ENCODE measurements at regions not wholly inside any gene's neighbourhood (a gene's known extent, or its start where the extent isn't known, plus 50 kb on each side); places are given as distances from the start of the nearest gene placed in this dataset.
A peak's percentile ranks its signal among the peaks of the same experiment; 100 is the strongest.

- H3K36me3 ChIP-seq (replicated peaks): no peaks in the 10 kb centered on the region
- no peaks in the 10 kb centered on the region for H3K27me3 ChIP-seq (ENCODE audit: low read depth)
- no peak overlapping the region for H3K4me3 ChIP-seq
- no peaks in the 10 kb centered on the region for H3K4me1 ChIP-seq
- no peaks in the 10 kb centered on the region for H3K9me3 ChIP-seq
- in situ Hi-C loops (cut with MboI; ENCODE audit: low sequenced_read_pairs): no loop called here
- peak in 1 of 2 experiments; percentile 6 for DNase-seq (ENCODE audit: low spot score in 2 of 2)
These were observed 163.9 kb upstream of the ADGRL3 start for GRCh38 chr4:61036071-61036684.

- H3K4me1 ChIP-seq: no peaks in the 10 kb centered on the region; the same call in 1 of the 2 replicates
- H3K4me3 ChIP-seq: no peak overlapping the region
- DNase-seq (ENCODE audit: low spot score in 2 of 2): no peak
- no peaks in the 10 kb centered on the region for H3K36me3 ChIP-seq (replicated peaks)
- H3K9me3 ChIP-seq: no peaks in the 10 kb centered on the region
- in situ Hi-C loops (cut with MboI; ENCODE audit: low sequenced_read_pairs): no loop called here
- H3K27me3 ChIP-seq (ENCODE audit: low read depth): no peaks in the 10 kb centered on the region
These were observed 158.6 kb upstream of the ADGRL3 start for GRCh38 chr4:61041527-61041926.

GRCh38 chr4:61044837-61045236 lies 155.3 kb upstream of the ADGRL3 start:
- Histone ChIP-seq H3K27me3 (ENCODE audit: low read depth) (no peaks in the 10 kb centered on the region), H3K4me3 (no peak overlapping the region), H3K9me3 (no peaks in the 10 kb centered on the region), H3K36me3 (replicated peaks) (no peaks in the 10 kb centered on the region), H3K4me1 (no peaks in the 10 kb centered on the region; the same call in 1 of the 2 replicates)
- in situ Hi-C loops (cut with MboI; ENCODE audit: low sequenced_read_pairs): no loop called here
- DNase-seq (ENCODE audit: low spot score in 2 of 2): no peak

- Histone ChIP-seq H3K9me3 (no peaks in the 10 kb centered on the region), H3K4me1 (no peaks in the 10 kb centered on the region; the same call in 1 of the 2 replicates), H3K4me3 (no peak overlapping the region), H3K27me3 (ENCODE audit: low read depth) (no peaks in the 10 kb centered on the region), H3K36me3 (replicated peaks) (no peaks in the 10 kb centered on the region)
- no peak for DNase-seq (ENCODE audit: low spot score in 2 of 2)
- in situ Hi-C loops (cut with MboI; ENCODE audit: low sequenced_read_pairs): no loop called here
These were observed 151.1 kb upstream of the ADGRL3 start for GRCh38 chr4:61049018-61049417.

GRCh38 chr4:61067381-61067780 lies 132.7 kb upstream of the ADGRL3 start:
- in situ Hi-C loops (cut with MboI; ENCODE audit: low sequenced_read_pairs): no loop called here
- Histone ChIP-seq H3K27me3 (ENCODE audit: low read depth) (no peaks in the 10 kb centered on the region), H3K36me3 (replicated peaks) (no peaks in the 10 kb centered on the region), H3K4me3 (no peak overlapping the region), H3K4me1 (no peaks in the 10 kb centered on the region), H3K9me3 (no peaks in the 10 kb centered on the region)
- DNase-seq (ENCODE audit: low spot score in 2 of 2): no peak

GRCh38 chr4:61068060-61068459 lies 132.1 kb upstream of the ADGRL3 start:
- Histone ChIP-seq H3K9me3 (no peaks in the 10 kb centered on the region), H3K27me3 (ENCODE audit: low read depth) (no peaks in the 10 kb centered on the region), H3K36me3 (replicated peaks) (no peaks in the 10 kb centered on the region), H3K4me1 (no peaks in the 10 kb centered on the region), H3K4me3 (no peak overlapping the region)
- in situ Hi-C loops (cut with MboI; ENCODE audit: low sequenced_read_pairs): no loop called here
- no peak for DNase-seq (ENCODE audit: low spot score in 2 of 2)

GRCh38 chr4:61068745-61069144 lies 131.4 kb upstream of the ADGRL3 start:
- Histone ChIP-seq H3K27me3 (ENCODE audit: low read depth) (no peaks in the 10 kb centered on the region), H3K9me3 (no peaks in the 10 kb centered on the region), H3K4me1 (no peaks in the 10 kb centered on the region), H3K4me3 (no peak overlapping the region), H3K36me3 (replicated peaks) (no peaks in the 10 kb centered on the region)
- in situ Hi-C loops (cut with MboI; ENCODE audit: low sequenced_read_pairs): no loop called here
- DNase-seq (ENCODE audit: low spot score in 2 of 2): no peak

- Histone ChIP-seq H3K4me3 (no peak overlapping the region), H3K4me1 (no peaks in the 10 kb centered on the region), H3K27me3 (ENCODE audit: low read depth) (no peaks in the 10 kb centered on the region), H3K36me3 (replicated peaks) (no peaks in the 10 kb centered on the region), H3K9me3 (no peaks in the 10 kb centered on the region)
- DNase-seq (ENCODE audit: low spot score in 2 of 2): no peak
- in situ Hi-C loops (cut with MboI; ENCODE audit: low sequenced_read_pairs): no loop called here
These were observed 129.9 kb upstream of the ADGRL3 start for GRCh38 chr4:61070269-61070668.

- in situ Hi-C loops (cut with MboI; ENCODE audit: low sequenced_read_pairs): no loop called here
- no peak overlapping the region for H3K4me3 ChIP-seq
- DNase-seq (ENCODE audit: low spot score in 2 of 2): no peak
- no peaks in the 10 kb centered on the region for H3K4me1 ChIP-seq
- H3K27me3 ChIP-seq (ENCODE audit: low read depth): no peaks in the 10 kb centered on the region
- H3K9me3 ChIP-seq: no peaks in the 10 kb centered on the region
- H3K36me3 ChIP-seq (replicated peaks): no peaks in the 10 kb centered on the region
These were observed 120.7 kb upstream of the ADGRL3 start for GRCh38 chr4:61079427-61079826.

GRCh38 chr4:61079976-61080375 lies 120.2 kb upstream of the ADGRL3 start:
- no peaks in the 10 kb centered on the region for H3K36me3 ChIP-seq (replicated peaks)
- no peaks in the 10 kb centered on the region for H3K4me1 ChIP-seq
- in situ Hi-C loops (cut with MboI; ENCODE audit: low sequenced_read_pairs): no loop called here
- H3K9me3 ChIP-seq: no peaks in the 10 kb centered on the region
- H3K27me3 ChIP-seq (ENCODE audit: low read depth): no peaks in the 10 kb centered on the region
- no peak overlapping the region for H3K4me3 ChIP-seq
- DNase-seq (ENCODE audit: low spot score in 2 of 2): no peak

GRCh38 chr4:61085534-61085933 lies 114.6 kb upstream of the ADGRL3 start:
- Histone ChIP-seq H3K4me3 (no peak overlapping the region), H3K4me1 (no peaks in the 10 kb centered on the region), H3K27me3 (ENCODE audit: low read depth) (no peaks in the 10 kb centered on the region), H3K9me3 (no peaks in the 10 kb centered on the region), H3K36me3 (replicated peaks) (no peaks in the 10 kb centered on the region)
- in situ Hi-C loops (cut with MboI; ENCODE audit: low sequenced_read_pairs): no loop called here
- DNase-seq (ENCODE audit: low spot score in 2 of 2): no peak

- in situ Hi-C loops (cut with MboI; ENCODE audit: low sequenced_read_pairs): no loop called here
- no peaks in the 10 kb centered on the region for H3K4me1 ChIP-seq
- H3K9me3 ChIP-seq: no peaks in the 10 kb centered on the region
- no peaks in the 10 kb centered on the region for H3K27me3 ChIP-seq (ENCODE audit: low read depth)
- no peak overlapping the region for H3K4me3 ChIP-seq
- no peak for DNase-seq (ENCODE audit: low spot score in 2 of 2)
- H3K36me3 ChIP-seq (replicated peaks): no peaks in the 10 kb centered on the region
These were observed 113.8 kb upstream of the ADGRL3 start for GRCh38 chr4:61086357-61086756.

GRCh38 chr4:61086979-61087378 lies 113.1 kb upstream of the ADGRL3 start:
- Histone ChIP-seq H3K9me3 (no peaks in the 10 kb centered on the region), H3K4me1 (no peaks in the 10 kb centered on the region), H3K36me3 (replicated peaks) (no peaks in the 10 kb centered on the region), H3K27me3 (ENCODE audit: low read depth) (no peaks in the 10 kb centered on the region), H3K4me3 (no peak overlapping the region)
- in situ Hi-C loops (cut with MboI; ENCODE audit: low sequenced_read_pairs): no loop called here
- DNase-seq (ENCODE audit: low spot score in 2 of 2): no peak

GRCh38 chr4:61094854-61095598 lies 105.1 kb upstream of the ADGRL3 start:
- no peaks in the 10 kb centered on the region for H3K36me3 ChIP-seq (replicated peaks)
- no peaks in the 10 kb centered on the region for H3K9me3 ChIP-seq
- DNase-seq (ENCODE audit: low spot score in 2 of 2): no peak
- H3K27me3 ChIP-seq (ENCODE audit: low read depth): no peaks in the 10 kb centered on the region
- no peak overlapping the region for H3K4me3 ChIP-seq
- in situ Hi-C loops (cut with MboI; ENCODE audit: low sequenced_read_pairs): no loop called here
- H3K4me1 ChIP-seq: no peaks in the 10 kb centered on the region
